ENCODE measurements at regions not wholly inside any gene's neighbourhood (a gene's known extent, or its start where the extent isn't known, plus 50 kb on each side); places are given as distances from the start of the nearest gene placed in this dataset.

DNA sequence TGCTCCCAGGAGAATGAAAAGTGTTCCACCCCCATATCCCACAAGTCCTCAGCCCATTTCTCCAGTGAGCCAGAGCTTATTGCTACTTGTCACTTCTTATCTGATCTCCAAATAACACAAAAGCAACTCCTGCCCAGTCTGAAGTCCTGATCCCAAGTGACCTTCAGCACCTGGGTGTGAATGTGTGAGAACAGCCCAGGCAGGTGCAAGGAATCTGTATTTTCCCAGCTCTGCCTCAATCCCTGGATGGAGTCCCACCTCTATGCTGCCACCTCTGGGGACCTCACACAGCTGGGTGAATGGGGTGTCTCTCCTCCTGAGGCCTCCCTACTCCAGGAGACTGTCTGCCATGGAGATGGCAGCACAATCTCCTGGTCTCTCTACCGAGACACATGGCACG is 402.4 kb upstream of the PROX1 start:
- Histone ChIP-seq H3K9me2 (replicated peaks; ENCODE audit: insufficient read depth, low read length) (no peaks in the 10 kb centered on the region), H3K4me3 (ENCODE audit: low read length) (no peak overlapping the region), H2AFZ (ENCODE audit: low read length) (no peak overlapping the region), H3K9me3 (replicated peaks; ENCODE audit: insufficient read depth, low read length) (no peaks in the 10 kb centered on the region), H3K27me3 (replicated peaks; ENCODE audit: insufficient read depth, low read length) (no peaks in the 10 kb centered on the region), H4K20me1 (ENCODE audit: insufficient read depth, low read length) (no peaks in the 10 kb centered on the region), H3K9ac (ENCODE audit: low read length) (no peak overlapping the region), H3K36me3 (replicated peaks; ENCODE audit: insufficient read depth, low read length) (no peaks in the 10 kb centered on the region), H3K4me2 (ENCODE audit: low read depth, low read length) (no peak overlapping the region), H3K79me2 (ENCODE audit: low read length) (no peaks in the 10 kb centered on the region), H3K27ac (ENCODE audit: low read length) (no peak overlapping the region), H3F3A (ENCODE audit: insufficient read depth, low read length) (no peaks in the 10 kb centered on the region), H3K4me1 (ENCODE audit: low read length) (no peaks in the 10 kb centered on the region)
- DNase-seq, result no peak
- TF ChIP-seq, protein P1, sequence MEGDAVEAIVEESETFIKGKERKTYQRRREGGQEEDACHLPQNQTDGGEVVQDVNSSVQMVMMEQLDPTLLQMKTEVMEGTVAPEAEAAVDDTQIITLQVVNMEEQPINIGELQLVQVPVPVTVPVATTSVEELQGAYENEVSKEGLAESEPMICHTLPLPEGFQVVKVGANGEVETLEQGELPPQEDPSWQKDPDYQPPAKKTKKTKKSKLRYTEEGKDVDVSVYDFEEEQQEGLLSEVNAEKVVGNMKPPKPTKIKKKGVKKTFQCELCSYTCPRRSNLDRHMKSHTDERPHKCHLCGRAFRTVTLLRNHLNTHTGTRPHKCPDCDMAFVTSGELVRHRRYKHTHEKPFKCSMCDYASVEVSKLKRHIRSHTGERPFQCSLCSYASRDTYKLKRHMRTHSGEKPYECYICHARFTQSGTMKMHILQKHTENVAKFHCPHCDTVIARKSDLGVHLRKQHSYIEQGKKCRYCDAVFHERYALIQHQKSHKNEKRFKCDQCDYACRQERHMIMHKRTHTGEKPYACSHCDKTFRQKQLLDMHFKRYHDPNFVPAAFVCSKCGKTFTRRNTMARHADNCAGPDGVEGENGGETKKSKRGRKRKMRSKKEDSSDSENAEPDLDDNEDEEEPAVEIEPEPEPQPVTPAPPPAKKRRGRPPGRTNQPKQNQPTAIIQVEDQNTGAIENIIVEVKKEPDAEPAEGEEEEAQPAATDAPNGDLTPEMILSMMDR (IDR thresholded peaks at IDR 0.05; ENCODE audit: low read length), result no peak
- no peak for TF ChIP-seq EZH2 (optimal IDR thresholded peaks at IDR 0.05; ENCODE audit: low read depth, low read length)
- no peak for TF ChIP-seq EZH2phosphoT487 (IDR thresholded peaks at IDR 0.05; ENCODE audit: low read length)

DNA sequence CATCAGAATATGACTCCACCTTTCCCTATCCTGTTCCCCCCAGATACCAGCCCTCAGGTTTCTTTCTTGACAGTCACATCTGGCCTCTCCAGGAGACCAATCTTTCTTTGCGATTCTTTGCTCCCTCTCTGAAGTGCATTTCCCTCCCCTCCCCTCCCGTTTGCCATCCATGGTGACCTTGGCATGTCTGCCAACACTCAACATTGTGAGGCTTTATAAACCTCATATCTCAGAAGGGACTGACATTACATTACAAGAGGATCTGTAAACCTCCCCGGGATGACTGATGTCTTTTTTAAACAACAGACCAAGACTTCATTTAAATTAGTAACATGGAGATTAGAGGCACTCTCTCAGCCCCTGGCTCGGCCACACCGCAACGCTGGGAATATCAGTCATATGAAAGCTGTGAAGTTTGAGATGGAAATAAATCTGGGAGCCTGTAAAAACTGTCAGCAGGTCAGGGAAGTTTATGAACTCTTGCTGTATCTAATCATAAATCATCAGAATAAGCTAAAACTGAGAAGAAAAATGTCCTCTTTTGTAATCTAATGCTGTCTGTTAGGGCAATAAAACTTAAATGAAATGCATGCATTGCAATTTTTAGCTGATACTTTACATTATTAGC is 401.7 kb upstream of the PROX1 start:
- Histone ChIP-seq H3F3A (ENCODE audit: insufficient read depth, low read length) (no peaks in the 10 kb centered on the region), H3K27ac (ENCODE audit: low read length) (no peak overlapping the region), H3K9me3 (replicated peaks; ENCODE audit: insufficient read depth, low read length) (no peaks in the 10 kb centered on the region), H3K36me3 (replicated peaks; ENCODE audit: insufficient read depth, low read length) (no peaks in the 10 kb centered on the region), H3K79me2 (ENCODE audit: low read length) (no peaks in the 10 kb centered on the region), H3K4me2 (ENCODE audit: low read depth, low read length) (no peak overlapping the region), H3K9ac (ENCODE audit: low read length) (no peak overlapping the region), H4K20me1 (ENCODE audit: insufficient read depth, low read length) (no peaks in the 10 kb centered on the region), H3K4me3 (ENCODE audit: low read length) (no peak overlapping the region), H2AFZ (ENCODE audit: low read length) (no peak overlapping the region), H3K9me2 (replicated peaks; ENCODE audit: insufficient read depth, low read length) (no peaks in the 10 kb centered on the region), H3K4me1 (ENCODE audit: low read length) (no peaks in the 10 kb centered on the region), H3K27me3 (replicated peaks; ENCODE audit: insufficient read depth, low read length) (no peaks in the 10 kb centered on the region)
- no peak for DNase-seq
- TF ChIP-seq, protein P1 (IDR thresholded peaks at IDR 0.05; ENCODE audit: low read length), result no peak
- TF ChIP-seq EZH2 (optimal IDR thresholded peaks at IDR 0.05; ENCODE audit: low read depth, low read length), result no peak
- no peak for TF ChIP-seq EZH2phosphoT487 (IDR thresholded peaks at IDR 0.05; ENCODE audit: low read length)

- H3K4me1 ChIP-seq (ENCODE audit: low read length), result no peaks in the 10 kb centered on the region
- H3K27ac ChIP-seq (ENCODE audit: low read length), result no peak overlapping the region
- TF ChIP-seq, protein P1 (IDR thresholded peaks at IDR 0.05; ENCODE audit: low read length), result no peak
- no peaks in the 10 kb centered on the region for H3K79me2 ChIP-seq (ENCODE audit: low read length)
- H3K9me2 ChIP-seq (replicated peaks; ENCODE audit: insufficient read depth, low read length), result no peaks in the 10 kb centered on the region
- H2AFZ ChIP-seq (ENCODE audit: low read length), result no peak overlapping the region
- no peak for DNase-seq
- H3F3A ChIP-seq (ENCODE audit: insufficient read depth, low read length), result no peaks in the 10 kb centered on the region
- H3K27me3 ChIP-seq (replicated peaks; ENCODE audit: insufficient read depth, low read length), result no peaks in the 10 kb centered on the region
- no peaks in the 10 kb centered on the region for H3K36me3 ChIP-seq (replicated peaks; ENCODE audit: insufficient read depth, low read length)
- H3K4me3 ChIP-seq (ENCODE audit: low read length), result no peak overlapping the region
- H3K4me2 ChIP-seq (ENCODE audit: low read depth, low read length), result no peak overlapping the region
- H4K20me1 ChIP-seq (ENCODE audit: insufficient read depth, low read length), result no peaks in the 10 kb centered on the region
- H3K9me3 ChIP-seq (replicated peaks; ENCODE audit: insufficient read depth, low read length), result no peaks in the 10 kb centered on the region
- H3K9ac ChIP-seq (ENCODE audit: low read length), result no peak overlapping the region
Observed at GRCh38 chr1:213586587-213586972, 401.2 kb upstream of the PROX1 start.

All from MM.1S (cell line).